ENCODE measurements at regions not wholly inside any gene's neighbourhood (a gene's known extent, or its start where the extent isn't known, plus 50 kb on each side); places are given as distances from the start of the nearest gene placed in this dataset.

GRCh38 chr6:45736134-45736533 lies 279.5 kb downstream of the CLIC5 start:
- TF ChIP-seq MAX (IDR thresholded peaks at IDR 0.05; ENCODE audit: insufficient read depth, insufficient read length): no peak
- no peak for TF ChIP-seq CTCF (IDR thresholded peaks at IDR 0.05; ENCODE audit: extremely low read depth in 1 of 2, insufficient read depth in 1 of 2, low read depth in 1 of 2, low read length in 2 of 2)
- TF ChIP-seq POLR2A (IDR thresholded peaks at IDR 0.05; ENCODE audit: low read depth, low read length): no peak
- TF ChIP-seq EZH2 (IDR thresholded peaks at IDR 0.05; ENCODE audit: borderline replicate concordance, low read depth, low read length, severe bottlenecking): no peak
- TF ChIP-seq POLR2AphosphoS5 (IDR thresholded peaks at IDR 0.05; ENCODE audit: insufficient read depth, low read depth, low read length): no peak

Measured in endothelial cell of umbilical vein (primary cell).